HFFc6 (cell line): ENCODE measurements at regions not wholly inside any gene's neighbourhood (a gene's known extent, or its start where the extent isn't known, plus 50 kb on each side); places are given as distances from the start of the nearest gene placed in this dataset.

Source experiments
- DNase-seq: peaks from one replicate; pipeline ENCODE4 v3.0.0-alpha.2; 2018
- H3K27ac Mint-ChIP-seq: 2 replicates; pipeline ENCODE4 v1.8.0; 2020; ENCODE audit warnings: mild to moderate bottlenecking, mixed read lengths
- H3K27me3 Mint-ChIP-seq: 2 replicates; pipeline ENCODE4 v1.8.0; 2021; ENCODE audit warnings: mild to moderate bottlenecking, moderate library complexity, mixed read lengths; ENCODE audit not compliant: insufficient read depth
- H3K36me3 Mint-ChIP-seq: 2 replicates; pipeline ENCODE4 v1.8.0; 2021; ENCODE audit warnings: low read depth, mixed read lengths
- H3K4me1 Mint-ChIP-seq: 2 replicates; pipeline ENCODE4 v1.8.0; 2020; ENCODE audit warnings: low read depth, mixed read lengths
- H3K4me3 Mint-ChIP-seq: 2 replicates; pipeline ENCODE4 v1.8.0; 2020; ENCODE audit warnings: mild to moderate bottlenecking, moderate library complexity, mixed read lengths
- H3K9me3 Mint-ChIP-seq: 2 replicates; pipeline ENCODE4 v1.8.0; 2020; ENCODE audit warnings: mild to moderate bottlenecking, mixed read lengths
- CTCF ChIP-seq: fragments of 200-600 bp; sonication (generic); IDR thresholded peaks from 2 replicates; pipeline ENCODE4 v1.5.0; 2021; ENCODE audit warnings: antibody characterized with exemption, mild to moderate bottlenecking

- no peak for TF ChIP-seq CTCF
- Mint-ChIP-seq H3K9me3 (no peaks in the 10 kb centered on the region), H3K4me1 (no peaks in the 10 kb centered on the region), H3K36me3 (no peaks in the 10 kb centered on the region), H3K4me3 (no peak overlapping the region), H3K27ac (no peak overlapping the region), H3K27me3 (peaks cover 2% of the 10 kb centered on the region; the same call in 1 of the 2 replicates)
- DNase-seq, result no peak
Observed at GRCh38 chr5:86833868-86834267, 216.1 kb downstream of the COX7C start.

- DNase-seq, result no peak
- TF ChIP-seq CTCF, result no peak
- H3K4me3 Mint-ChIP-seq, result no peak overlapping the region
Observed at GRCh38 chr5:86837610-86838009, 219.9 kb downstream of the COX7C start.

GRCh38 chr5:86838083-86838482, 220.3 kb downstream of the COX7C start:
- Mint-ChIP-seq H3K27me3 (peaks cover 2% of the 10 kb centered on the region; the same call in 1 of the 2 replicates), H3K4me1 (no peaks in the 10 kb centered on the region), H3K36me3 (no peaks in the 10 kb centered on the region), H3K27ac (no peak overlapping the region), H3K4me3 (no peak overlapping the region), H3K9me3 (no peaks in the 10 kb centered on the region)
- DNase-seq, result no peak
- TF ChIP-seq CTCF, result no peak

More at GRCh38 chr5:86837610-86838009, 219.9 kb downstream of the COX7C start:
- Mint-ChIP-seq H3K27ac (no peak overlapping the region), H3K4me1 (no peaks in the 10 kb centered on the region), H3K36me3 (no peaks in the 10 kb centered on the region), H3K9me3 (no peaks in the 10 kb centered on the region), H3K27me3 (peaks cover 2% of the 10 kb centered on the region; the same call in 1 of the 2 replicates)

GRCh38 chr5:86841000-86841644, 223.4 kb downstream of the COX7C start:
- no peaks in the 10 kb centered on the region for H3K9me3 Mint-ChIP-seq
- H3K36me3 Mint-ChIP-seq, result no peaks in the 10 kb centered on the region
- H3K4me1 Mint-ChIP-seq, result no peaks in the 10 kb centered on the region
- no peak for DNase-seq
- H3K4me3 Mint-ChIP-seq, result no peak overlapping the region
- TF ChIP-seq CTCF, result no peak
- no peak overlapping the region for H3K27ac Mint-ChIP-seq
- peaks cover 3% of the 10 kb centered on the region for H3K27me3 Mint-ChIP-seq

- DNase-seq, result no peak
- TF ChIP-seq CTCF, result no peak
- Mint-ChIP-seq H3K27ac (no peak overlapping the region), H3K4me3 (no peak overlapping the region), H3K9me3 (no peaks in the 10 kb centered on the region), H3K27me3 (no peaks in the 10 kb centered on the region), H3K4me1 (no peaks in the 10 kb centered on the region), H3K36me3 (no peaks in the 10 kb centered on the region)
Observed at GRCh38 chr5:86858442-86858841, 240.7 kb downstream of the COX7C start.
